ENCODE measurements at regions not wholly inside any gene's neighbourhood (a gene's known extent, or its start where the extent isn't known, plus 50 kb on each side); places are given as distances from the start of the nearest gene placed in this dataset.
A peak's percentile ranks its signal among the peaks of the same experiment; 100 is the strongest.

GRCh38 chr2:56132138-56132537 lies 51.7 kb upstream of the CCDC85A start:
- peak; percentile 9 for DNase-seq (ENCODE audit: extremely low read depth, insufficient read length)
- peak; percentile 32 for TF ChIP-seq CTCF (IDR thresholded peaks at IDR 0.05; ENCODE audit: insufficient read depth, low read length, poor library complexity, severe bottlenecking)

GRCh38 chr2:56133441-56133840 lies 50.3 kb upstream of the CCDC85A start:
- TF ChIP-seq CTCF (IDR thresholded peaks at IDR 0.05; ENCODE audit: insufficient read depth, low read length, poor library complexity, severe bottlenecking), result no peak
- no peaks in the 10 kb centered on the region for H3K36me3 ChIP-seq (ENCODE audit: control insufficient read depth, insufficient read depth, low read length)
- no peak for DNase-seq (ENCODE audit: extremely low read depth, insufficient read length)
- H3K27me3 ChIP-seq (replicated peaks; ENCODE audit: control insufficient read depth, insufficient read depth, low read length), result no peaks in the 10 kb centered on the region; the same call in 1 of the 2 replicates
- H3K4me3 ChIP-seq (replicated peaks; ENCODE audit: low read depth, low read length), result no peak overlapping the region

More at GRCh38 chr2:56132138-56132537, 51.7 kb upstream of the CCDC85A start:
- Histone ChIP-seq H3K4me3 (replicated peaks; ENCODE audit: low read depth, low read length) (no peak overlapping the region), H3K27me3 (replicated peaks; ENCODE audit: control insufficient read depth, insufficient read depth, low read length) (no peaks in the 10 kb centered on the region; the same call in 1 of the 2 replicates), H3K36me3 (ENCODE audit: control insufficient read depth, insufficient read depth, low read length) (no peaks in the 10 kb centered on the region)

DNA sequence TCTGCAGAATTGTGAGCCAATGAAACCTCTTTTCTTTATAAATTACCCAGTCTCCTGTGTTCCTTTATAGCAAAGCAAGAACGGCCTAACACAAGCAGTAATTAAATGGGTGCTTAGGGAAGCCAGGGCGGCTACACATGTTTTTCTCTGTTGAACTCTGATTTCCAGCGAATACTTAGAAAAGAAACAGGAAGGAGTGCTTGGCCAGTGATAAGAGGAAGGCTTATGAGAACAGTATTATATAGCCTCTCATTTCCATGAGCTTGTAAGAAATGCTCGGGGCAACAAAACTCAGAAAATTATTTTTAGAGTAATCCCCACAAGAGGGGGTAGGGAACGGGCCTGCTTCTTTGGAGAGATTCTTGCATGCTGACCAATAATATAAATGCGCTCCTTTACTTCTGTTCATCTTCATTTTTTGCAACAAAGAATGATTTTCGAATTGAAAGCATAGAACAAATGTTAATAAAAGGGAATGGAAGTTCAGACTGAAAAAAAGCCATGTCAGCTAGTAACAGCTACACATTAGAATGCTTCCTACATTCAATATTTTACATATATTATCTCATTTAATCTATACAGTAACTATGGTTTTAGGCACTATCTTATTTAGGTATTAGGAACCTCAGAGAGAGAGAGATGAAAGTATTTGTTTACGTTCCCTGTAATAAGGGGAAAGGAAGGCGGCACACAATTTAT lies 49.7 kb upstream of the CCDC85A start:
- Histone ChIP-seq H3K27me3 (replicated peaks; ENCODE audit: control insufficient read depth, insufficient read depth, low read length) (no peaks in the 10 kb centered on the region; the same call in 1 of the 2 replicates), H3K4me3 (replicated peaks; ENCODE audit: low read depth, low read length) (no peak overlapping the region), H3K36me3 (ENCODE audit: control insufficient read depth, insufficient read depth, low read length) (no peaks in the 10 kb centered on the region)
- no peak for DNase-seq (ENCODE audit: extremely low read depth, insufficient read length)
- no peak for TF ChIP-seq CTCF (IDR thresholded peaks at IDR 0.05; ENCODE audit: insufficient read depth, low read length, poor library complexity, severe bottlenecking)
